Stimulated activated CD8-positive, alpha-beta memory T cell treated with anti-CD3 and anti-CD28 coated beads, Interleukin-7, amount 100 ng/mL, for 48 hours (primary cell): ENCODE measurements at regions not wholly inside any gene's neighbourhood (a gene's known extent, or its start where the extent isn't known, plus 50 kb on each side); places are given as distances from the start of the nearest gene placed in this dataset.
"Not testable (repeated sequence)": the region's sequence is repeated elsewhere in the genome, so short reads cannot be mapped to it uniquely, and the experiment has no call there.

Experiments used
- DNase-seq, 2 donors: peaks; one replicate each; pipeline ENCODE4 v3.0.0-alpha.2; 2020; ENCODE audit warnings: low read depth in 1 of 2; ENCODE audit errors: extremely low read depth in 1 of 2

- DNase-seq: no peak
These were observed 146.0 kb upstream of the BEND6 start for GRCh38 chr6:56808871-56809359.

- no peak for DNase-seq
These were observed 146.9 kb upstream of the BEND6 start for GRCh38 chr6:56807989-56808337.

GRCh38 chr6:56807326-56807988, 147.4 kb upstream of the BEND6 start:
- no peak for DNase-seq

GRCh38 chr6:56806368-56806767, 148.5 kb upstream of the BEND6 start:
- DNase-seq: no peak

- no peak for DNase-seq
These were observed 149.9 kb upstream of the BEND6 start for GRCh38 chr6:56804996-56805395.

GRCh38 chr6:56803594-56803993, 151.3 kb upstream of the BEND6 start:
- DNase-seq: no peak

GRCh38 chr6:56802584-56802983, 152.3 kb upstream of the BEND6 start:
- DNase-seq: no peak

GRCh38 chr6:56799989-56800388, 154.9 kb upstream of the BEND6 start:
- no peak for DNase-seq

GRCh38 chr6:56798163-56798562, 155.5 kb upstream of the DST start:
- DNase-seq: no peak

- DNase-seq: no peak
These were observed 153.5 kb upstream of the DST start for GRCh38 chr6:56796196-56796532.

GRCh38 chr6:56795466-56796195, 152.9 kb upstream of the DST start:
- DNase-seq: no peak

- DNase-seq: no peak
These were observed 151.7 kb upstream of the DST start for GRCh38 chr6:56794421-56794820.

GRCh38 chr6:56793938-56794337, 151.2 kb upstream of the DST start:
- DNase-seq: no peak

- no peak for DNase-seq
These were observed 147.7 kb upstream of the DST start for GRCh38 chr6:56790414-56790813.

- no peak for DNase-seq
These were observed 147.2 kb upstream of the DST start for GRCh38 chr6:56789879-56790278.

- DNase-seq: no peak
These were observed 146.7 kb upstream of the DST start for GRCh38 chr6:56789342-56789741.

GRCh38 chr6:56787209-56787608, 144.5 kb upstream of the DST start:
- DNase-seq: no peak

- DNase-seq: no peak
These were observed 143.6 kb upstream of the DST start for GRCh38 chr6:56786256-56786655.

GRCh38 chr6:56785536-56785935, 142.8 kb upstream of the DST start:
- DNase-seq: not testable (repeated sequence)

- DNase-seq: not testable (repeated sequence)
These were observed 137.4 kb upstream of the DST start for GRCh38 chr6:56780109-56780508.

- not testable (repeated sequence) for DNase-seq
These were observed 135.8 kb upstream of the DST start for GRCh38 chr6:56778503-56778902.

GRCh38 chr6:56775498-56776166, 132.9 kb upstream of the DST start:
- DNase-seq: no peak
